Testis (tissue), 2 donors: ENCODE measurements at regions not wholly inside any gene's neighbourhood (a gene's known extent, or its start where the extent isn't known, plus 50 kb on each side); places are given as distances from the start of the nearest gene placed in this dataset.

Source experiments
- DNase-seq: peaks from one replicate; pipeline ENCODE4 v3.0.0-alpha.2; 2019
- H3K27ac ChIP-seq, 2 donors: fragments of 200-600 bp; sonication (generic); one replicate each; pipeline ENCODE4 v1.5.1; 2019
- H3K27me3 ChIP-seq: fragments of 200-600 bp; sonication (generic); one replicate; pipeline ENCODE4 v1.5.1; 2019
- H3K36me3 ChIP-seq: fragments of 200-600 bp; sonication (generic); one replicate; pipeline ENCODE4 v1.5.1; 2017; ENCODE audit warnings: low read depth; ENCODE audit errors: missing control alignments
- H3K4me1 ChIP-seq: fragments of 200-600 bp; sonication (generic); one replicate; pipeline ENCODE4 v1.5.1; 2019
- H3K4me3 ChIP-seq, 2 donors: fragments of 200-600 bp; sonication (generic); one replicate each; pipeline ENCODE4 v1.5.1; 2017 to 2019
- H3K9me3 ChIP-seq: fragments of 200-600 bp; sonication (generic); one replicate; pipeline ENCODE4 v1.5.1; 2017
- CTCF ChIP-seq, 3 experiments: fragments of 450-650 bp in 2 of 3; fragments of 200-600 bp in 1 of 3; sonication (generic) in 1 of 3; IDR thresholded peaks; one replicate each; pipeline ENCODE4 v1.5.1; 2016 to 2019; ENCODE audit warnings: antibody characterized with exemption in 3 of 3, mild to moderate bottlenecking in 2 of 3, moderate library complexity in 1 of 3
- POLR2A ChIP-seq: fragments of 450-650 bp; IDR thresholded peaks from one replicate; pipeline ENCODE4 v1.6.1; 2017; ENCODE audit warnings: antibody characterized with exemption, mild to moderate bottlenecking, moderate library complexity
- WGBS, 2 donors: methylation state at CpG; one replicate each; pipeline ENCODE4 v1.1.5; 2018; 5-methylcytosine and 5-hydroxymethylcytosine counted together
- intact Hi-C: fragments of 100-400 bp; cut with DNase I; formaldehyde crosslinking; loops from one replicate; pipeline ENCODE4 v1.15.1; 2023; ENCODE audit warnings: low total_unique reads

GRCh38 chr4:189498457-189498856, 442.2 kb upstream of the FRG1 start:
- H3K36me3 ChIP-seq = no peaks in the 10 kb centered on the region
- no peak overlapping the region for H3K27ac ChIP-seq
- no peaks in the 10 kb centered on the region for H3K9me3 ChIP-seq
- intact Hi-C loops = no loop called here
- TF ChIP-seq CTCF (IDR thresholded peaks at IDR 0.05) (no peak), POLR2A (no peak)
- DNase-seq = no peak
- H3K4me3 ChIP-seq = no peak overlapping the region
- H3K4me1 ChIP-seq = no peaks in the 10 kb centered on the region
- 81 to 89% methylated on average over 5 to 8 of the region's 8 CpGs for WGBS, 2 donors
- no peaks in the 10 kb centered on the region for H3K27me3 ChIP-seq

GRCh38 chr4:189499696-189500095, 441.0 kb upstream of the FRG1 start:
- WGBS, 2 donors = 77 to 88% methylated on average over 4 to 7 of the region's 7 CpGs
- DNase-seq = no peak
- H3K36me3 ChIP-seq = no peaks in the 10 kb centered on the region
- H3K9me3 ChIP-seq = no peaks in the 10 kb centered on the region
- no peak overlapping the region for H3K27ac ChIP-seq
- H3K4me3 ChIP-seq = no peak overlapping the region
- no peaks in the 10 kb centered on the region for H3K27me3 ChIP-seq
- TF ChIP-seq CTCF (IDR thresholded peaks at IDR 0.05) (no peak), POLR2A (no peak)
- intact Hi-C loops = no loop called here
- H3K4me1 ChIP-seq = no peaks in the 10 kb centered on the region

- H3K4me1 ChIP-seq = no peaks in the 10 kb centered on the region
- no peak overlapping the region for H3K27ac ChIP-seq
- H3K9me3 ChIP-seq = no peaks in the 10 kb centered on the region
- H3K36me3 ChIP-seq = no peaks in the 10 kb centered on the region
- intact Hi-C loops = no loop called here
- 79 to 90% methylated on average over 5 of the region's 5 CpGs for WGBS, 2 donors
- no peaks in the 10 kb centered on the region for H3K27me3 ChIP-seq
- no peak for TF ChIP-seq POLR2A
- TF ChIP-seq CTCF (IDR thresholded peaks at IDR 0.05) = no peak
- no peak overlapping the region for H3K4me3 ChIP-seq
- no peak for DNase-seq
Measured at GRCh38 chr4:189500970-189501369, 439.7 kb upstream of the FRG1 start.

GRCh38 chr4:189502841-189503435, 437.7 kb upstream of the FRG1 start:
- Histone ChIP-seq H3K4me3 (no peak overlapping the region), H3K4me1 (no peaks in the 10 kb centered on the region), H3K9me3 (no peaks in the 10 kb centered on the region), H3K27me3 (no peaks in the 10 kb centered on the region), H3K27ac (no peak overlapping the region), H3K36me3 (no peaks in the 10 kb centered on the region)
- intact Hi-C loops = no loop called here
- no peak for DNase-seq
- WGBS, 2 donors = 75 to 80% methylated on average over 12 of the region's 12 CpGs
- TF ChIP-seq POLR2A (no peak), CTCF (IDR thresholded peaks at IDR 0.05) (no peak)

GRCh38 chr4:189504220-189504619, 436.5 kb upstream of the FRG1 start:
- Histone ChIP-seq H3K27ac (no peak overlapping the region), H3K36me3 (no peaks in the 10 kb centered on the region), H3K4me1 (no peaks in the 10 kb centered on the region), H3K9me3 (no peaks in the 10 kb centered on the region), H3K4me3 (no peak overlapping the region), H3K27me3 (no peaks in the 10 kb centered on the region)
- TF ChIP-seq POLR2A (no peak), CTCF (IDR thresholded peaks at IDR 0.05) (no peak)
- intact Hi-C loops = no loop called here
- WGBS, 2 donors = 51 to 58% methylated on average over 2 of the region's 2 CpGs
- no peak for DNase-seq
